ENCODE measurements at regions not wholly inside any gene's neighbourhood (a gene's known extent, or its start where the extent isn't known, plus 50 kb on each side); places are given as distances from the start of the nearest gene placed in this dataset.
A peak's percentile ranks its signal among the peaks of the same experiment; 100 is the strongest.
"Not testable (repeated sequence)": the region's sequence is repeated elsewhere in the genome, so short reads cannot be mapped to it uniquely, and the experiment has no call there.

GRCh38 chr15:70512772-70513362 is 250.5 kb downstream of the UACA start:
- Histone ChIP-seq H3K27ac (no peak overlapping the region), H3K4me3 (no peak overlapping the region)
- TF ChIP-seq CTCF (IDR thresholded peaks at IDR 0.05): no peak
- DNase-seq (ENCODE audit: low spot score): no peak

DNA sequence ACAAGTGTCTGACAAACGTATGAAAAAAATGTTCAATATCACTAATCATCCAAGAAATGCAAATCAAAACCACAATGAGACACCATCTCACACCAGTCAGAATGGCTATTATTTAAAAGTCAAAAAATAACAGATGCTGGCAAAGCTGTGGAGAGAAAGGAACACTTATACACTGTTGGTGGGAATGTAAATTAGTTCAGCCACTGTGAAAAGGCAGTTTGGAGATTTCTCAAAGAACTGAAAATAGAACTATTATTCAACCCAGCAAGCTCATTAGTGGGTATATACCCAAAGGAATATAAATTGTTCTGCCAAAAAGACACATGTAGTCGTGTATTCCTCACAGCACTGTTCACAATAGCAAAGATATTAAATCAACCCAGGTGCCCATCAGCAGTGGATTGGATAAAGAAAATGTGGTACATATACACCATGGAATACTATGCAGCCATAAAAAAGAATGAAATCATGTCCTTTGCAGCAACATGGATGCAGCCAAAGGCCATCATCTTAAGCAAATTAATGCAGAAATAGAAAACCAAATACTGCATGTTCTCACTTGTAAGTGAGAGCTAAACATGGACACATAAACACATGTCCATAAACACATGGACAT is 251.3 kb downstream of the UACA start:
- H3K27ac ChIP-seq; DNase-seq (ENCODE audit: low spot score); H3K4me3 ChIP-seq: not testable (repeated sequence)

GRCh38 chr15:70510433-70510832 is 252.9 kb downstream of the UACA start:
- no peak for TF ChIP-seq CTCF (IDR thresholded peaks at IDR 0.05)
- H3K27ac ChIP-seq: no peak overlapping the region
- no peak for DNase-seq (ENCODE audit: low spot score)
- H3K4me3 ChIP-seq: no peak overlapping the region

DNA sequence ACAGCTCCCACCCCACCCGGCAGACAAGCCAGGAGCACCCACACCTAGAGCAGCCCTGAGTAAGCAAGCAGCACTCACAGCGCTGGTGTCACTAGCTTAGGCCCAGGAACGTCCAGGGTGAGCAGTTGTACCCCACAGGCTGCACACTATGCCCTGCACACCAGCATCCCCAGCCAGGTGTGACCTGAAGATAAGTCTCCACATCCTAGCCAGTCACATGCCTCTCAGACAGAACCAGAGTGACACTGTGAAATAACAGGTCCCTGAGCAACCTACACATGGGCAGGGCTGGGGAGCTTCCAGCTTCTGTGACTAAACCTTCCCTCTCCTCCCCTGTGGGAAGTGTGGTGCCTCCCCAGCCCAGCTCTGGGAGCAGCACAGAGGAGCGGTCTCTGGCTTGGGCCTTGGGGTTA is 253.6 kb downstream of the UACA start:
- DNase-seq (ENCODE audit: low spot score): no peak
- no peak overlapping the region for H3K27ac ChIP-seq
- no peak for TF ChIP-seq CTCF (IDR thresholded peaks at IDR 0.05)
- H3K4me3 ChIP-seq: peak overlapping the region; percentile 5

DNA sequence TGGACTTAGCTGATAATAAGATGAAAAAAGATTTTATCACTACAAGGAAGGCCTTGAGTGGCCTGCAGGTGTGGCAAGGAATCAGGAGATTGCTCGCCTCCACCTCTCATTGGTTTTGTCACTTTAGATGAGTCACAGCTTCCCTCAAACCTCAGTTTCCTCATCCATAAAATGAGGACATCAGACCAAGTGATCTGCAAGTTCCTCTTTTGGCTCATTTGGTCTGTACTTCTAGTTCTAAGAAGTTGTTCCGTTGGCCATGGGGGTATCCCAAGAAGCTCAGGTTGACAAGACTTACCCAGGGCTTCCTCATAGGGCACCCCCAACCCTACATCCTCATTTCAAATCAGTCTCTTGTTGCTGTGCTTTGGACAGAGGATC is 254.1 kb downstream of the UACA start:
- Histone ChIP-seq H3K27ac (no peak overlapping the region), H3K4me3 (no peak overlapping the region)
- no peak for DNase-seq (ENCODE audit: low spot score)
- TF ChIP-seq CTCF (IDR thresholded peaks at IDR 0.05): no peak

- no peak for TF ChIP-seq CTCF (IDR thresholded peaks at IDR 0.05)
- Histone ChIP-seq H3K27ac (no peak overlapping the region), H3K4me3 (no peak overlapping the region)
- no peak for DNase-seq (ENCODE audit: low spot score)
Measured at GRCh38 chr15:70508561-70509281, 254.6 kb downstream of the UACA start.

DNA sequence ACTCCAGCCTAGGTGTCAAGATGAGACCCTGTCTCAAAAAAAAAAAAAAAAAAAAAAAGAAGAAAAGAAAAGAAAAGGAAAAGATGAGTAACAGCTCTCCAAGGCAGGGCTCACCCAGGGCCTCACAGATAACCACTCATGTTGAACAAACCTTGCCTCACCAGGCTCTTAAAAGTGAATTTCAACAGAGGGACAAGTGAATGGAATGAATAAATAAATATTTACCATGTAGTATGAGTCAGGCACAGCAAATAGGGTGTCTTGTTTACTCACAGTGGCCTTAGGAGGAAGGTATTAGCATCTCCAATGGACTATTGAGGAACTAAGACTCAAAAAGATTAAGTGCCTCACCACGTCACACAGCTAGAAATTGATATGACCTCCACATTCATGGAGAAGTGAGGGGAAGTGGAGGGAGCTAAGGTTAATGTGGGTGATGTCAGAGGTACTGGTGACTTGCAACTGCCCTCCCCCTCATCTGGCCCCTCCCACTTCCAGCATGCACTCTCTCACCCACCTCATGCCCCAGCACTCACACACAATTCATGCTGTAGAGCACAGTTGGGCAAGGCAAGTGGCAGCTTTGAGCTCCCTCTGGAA is 255.5 kb downstream of the UACA start:
- H3K4me3 ChIP-seq: no peak overlapping the region
- TF ChIP-seq CTCF (IDR thresholded peaks at IDR 0.05): no peak
- DNase-seq (ENCODE audit: low spot score): no peak
- H3K27ac ChIP-seq: no peak overlapping the region

Data from coronary artery (tissue), 2 donors.